WTC11 (cell line): ENCODE measurements at regions not wholly inside any gene's neighbourhood (a gene's known extent, or its start where the extent isn't known, plus 50 kb on each side); places are given as distances from the start of the nearest gene placed in this dataset.

ENCODE experiments used
- ATAC-seq: fragments of 200-7000 bp; cut with Tn5 transposase; 2 replicates; pipeline ENCODE4 v1.10.0; 2021; ENCODE audit warnings: mild to moderate bottlenecking, moderate library complexity
- CTCF ChIA-PET: fragments of 300-600 bp; sonication (Branson Sonifier 250); formaldehyde crosslinking; loops from one replicate; lab custom pipeline; 2021; ENCODE audit warnings: antibody characterized with exemption; lab: Charles Lee
- POLR2A ChIA-PET: fragments of 350-600 bp; sonication (Branson Sonifier 250); formaldehyde crosslinking; loops from one replicate; lab custom pipeline; 2021; ENCODE audit warnings: antibody characterized with exemption; lab: Charles Lee
- DNase-seq: peaks from one replicate; pipeline ENCODE4 v3.0.0; 2021; ENCODE audit warnings: low spot score
- H3K27ac Mint-ChIP-seq: 2 replicates; pipeline ENCODE4 v1.8.0; 2021; ENCODE audit warnings: mixed read lengths
- H3K27me3 Mint-ChIP-seq: 2 replicates; pipeline ENCODE4 v1.8.0; 2021; ENCODE audit warnings: low read depth, mild to moderate bottlenecking, moderate library complexity, mixed read lengths
- H3K36me3 Mint-ChIP-seq: 2 replicates; pipeline ENCODE4 v1.8.0; 2021; ENCODE audit warnings: mixed read lengths
- H3K4me1 Mint-ChIP-seq: 2 replicates; pipeline ENCODE4 v1.8.0; 2022; ENCODE audit warnings: mixed read lengths
- H3K4me3 Mint-ChIP-seq: 2 replicates; pipeline ENCODE4 v1.8.0; 2021; ENCODE audit warnings: mild to moderate bottlenecking, moderate library complexity, mixed read lengths
- H3K9me3 Mint-ChIP-seq: 2 replicates; pipeline ENCODE4 v1.8.0; 2021; ENCODE audit warnings: mixed read lengths
- CBFB ChIP-seq: sonication (generic); formaldehyde crosslinking; IDR thresholded peaks from 2 replicates; pipeline ENCODE4 v1.8.1; 2022; ENCODE audit warnings: mild to moderate bottlenecking, low read depth, missing genetic modification reagents
- CREB1 ChIP-seq: sonication (generic); formaldehyde crosslinking; IDR thresholded peaks from 2 replicates; pipeline ENCODE4 v1.8.0; 2023; ENCODE audit warnings: mild to moderate bottlenecking, missing genetic modification reagents
- JUN ChIP-seq: sonication (generic); formaldehyde crosslinking; IDR thresholded peaks from 2 replicates; pipeline ENCODE4 v1.8.0; 2023; ENCODE audit warnings: mild to moderate bottlenecking, missing genetic modification reagents
- MXD4 ChIP-seq: fragments of 250-450 bp; sonication (Bioruptor Pico); IDR thresholded peaks from 2 replicates; pipeline ENCODE4 v1.8.0; 2021; ENCODE audit warnings: mild to moderate bottlenecking, moderate library complexity, borderline replicate concordance
- NFE2L1 ChIP-seq: sonication (generic); formaldehyde crosslinking; IDR thresholded peaks from 2 replicates; pipeline ENCODE4 v1.8.1; 2023; ENCODE audit warnings: missing genetic modification reagents
- NR1H2 ChIP-seq: sonication (generic); formaldehyde crosslinking; IDR thresholded peaks from 2 replicates; pipeline ENCODE4 v1.9.0; 2021; ENCODE audit warnings: mild to moderate bottlenecking, moderate library complexity, missing genetic modification reagents
- NR3C1 ChIP-seq: sonication (generic); formaldehyde crosslinking; conservative IDR thresholded peaks from 2 replicates; pipeline ENCODE4 v1.8.1; 2023; ENCODE audit warnings: low read depth, mild to moderate bottlenecking, missing genetic modification reagents
- PRRX2 ChIP-seq: fragments of 250-450 bp; sonication (Bioruptor Pico); IDR thresholded peaks from 2 replicates; pipeline ENCODE4 v1.8.0; 2021; ENCODE audit warnings: mild to moderate bottlenecking
- SOX15 ChIP-seq: fragments of 250-450 bp; sonication (Bioruptor Pico); IDR thresholded peaks from 2 replicates; pipeline ENCODE4 v1.9.0; 2021; ENCODE audit warnings: mild to moderate bottlenecking
- TF ChIP-seq, protein P1 (sequence below): sonication (generic); formaldehyde crosslinking; IDR thresholded peaks from 2 replicates; pipeline ENCODE4 v1.8.1; 2023; ENCODE audit warnings: mild to moderate bottlenecking, moderate library complexity, missing genetic modification reagents
- TF ChIP-seq, protein P2 (sequence below): sonication (generic); formaldehyde crosslinking; IDR thresholded peaks from 2 replicates; pipeline ENCODE4 v1.8.1; 2023; ENCODE audit warnings: mild to moderate bottlenecking, missing genetic modification reagents, borderline replicate concordance
- TF ChIP-seq, protein P3 (sequence below): sonication (generic); formaldehyde crosslinking; conservative IDR thresholded peaks from 2 replicates; pipeline ENCODE4 v1.8.1; 2022; ENCODE audit warnings: mild to moderate bottlenecking, missing genetic modification reagents
- TF ChIP-seq, protein P4 (sequence below): fragments of 250-450 bp; sonication (Bioruptor Pico); IDR thresholded peaks from 2 replicates; pipeline ENCODE4 v1.9.0; 2021; ENCODE audit warnings: mild to moderate bottlenecking, borderline replicate concordance
- TF ChIP-seq, protein P5 (sequence below): sonication (generic); formaldehyde crosslinking; IDR thresholded peaks from 2 replicates; pipeline ENCODE4 v1.8.1; 2022; ENCODE audit warnings: mild to moderate bottlenecking, missing genetic modification reagents, moderate library complexity, borderline replicate concordance
- TF ChIP-seq, protein P6 (sequence below): sonication (generic); formaldehyde crosslinking; IDR thresholded peaks from 2 replicates; pipeline ENCODE4 v1.8.1; 2022; ENCODE audit warnings: low read depth, mild to moderate bottlenecking, moderate library complexity, missing genetic modification reagents, borderline replicate concordance
- TF ChIP-seq, protein P7 (sequence below): fragments of 250-450 bp; sonication (Bioruptor Pico); IDR thresholded peaks from 2 replicates; pipeline ENCODE4 v1.9.0; 2021; ENCODE audit warnings: mild to moderate bottlenecking
- TF ChIP-seq, protein P8 (sequence below): sonication (generic); formaldehyde crosslinking; IDR thresholded peaks from 2 replicates; pipeline ENCODE4 v1.8.1; 2022; ENCODE audit warnings: low read depth, missing genetic modification reagents, borderline replicate concordance
- TF ChIP-seq, protein P9 (sequence below): fragments of 250-450 bp; sonication (Bioruptor Pico); IDR thresholded peaks from 2 replicates; pipeline ENCODE4 v1.8.0; 2021; ENCODE audit warnings: mild to moderate bottlenecking

DNA sequence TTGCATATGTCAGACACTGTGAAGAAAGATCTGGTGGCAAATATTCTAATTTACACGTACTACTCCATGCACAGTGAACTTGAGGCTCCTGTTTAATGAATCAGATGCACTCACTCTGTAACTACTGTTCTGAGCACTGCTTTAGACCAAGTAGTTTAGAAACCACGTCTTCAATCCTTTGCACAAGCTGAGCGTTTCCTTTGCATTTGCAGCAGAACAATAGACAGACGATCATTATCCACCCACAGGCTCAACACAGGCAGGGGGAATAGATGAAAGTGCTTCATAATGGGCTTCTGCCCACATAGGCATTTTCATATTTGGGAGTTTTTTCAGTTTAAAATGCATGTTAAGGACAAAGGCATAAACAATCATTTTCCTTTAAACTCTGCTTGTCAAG lies 423.3 kb upstream of the ADAMTS16 start:
- CTCF ChIA-PET: interaction anchor here (1.2 kb wide), 1 partner anchor 146 kb away, joined by 6 read pairs; no protein-coding TSS in a partner anchor
- no peak for ATAC-seq
- no peak for DNase-seq
- no peak for TF ChIP-seq NR3C1 (CRISPR knock-in tag)
- TF ChIP-seq, protein P1, sequence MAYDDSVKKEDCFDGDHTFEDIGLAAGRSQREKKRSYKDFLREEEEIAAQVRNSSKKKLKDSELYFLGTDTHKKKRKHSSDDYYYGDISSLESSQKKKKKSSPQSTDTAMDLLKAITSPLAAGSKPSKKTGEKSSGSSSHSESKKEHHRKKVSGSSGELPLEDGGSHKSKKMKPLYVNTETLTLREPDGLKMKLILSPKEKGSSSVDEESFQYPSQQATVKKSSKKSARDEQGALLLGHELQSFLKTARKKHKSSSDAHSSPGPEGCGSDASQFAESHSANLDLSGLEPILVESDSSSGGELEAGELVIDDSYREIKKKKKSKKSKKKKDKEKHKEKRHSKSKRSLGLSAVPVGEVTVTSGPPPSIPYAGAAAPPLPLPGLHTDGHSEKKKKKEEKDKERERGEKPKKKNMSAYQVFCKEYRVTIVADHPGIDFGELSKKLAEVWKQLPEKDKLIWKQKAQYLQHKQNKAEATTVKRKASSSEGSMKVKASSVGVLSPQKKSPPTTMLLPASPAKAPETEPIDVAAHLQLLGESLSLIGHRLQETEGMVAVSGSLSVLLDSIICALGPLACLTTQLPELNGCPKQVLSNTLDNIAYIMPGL (CRISPR knock-in tag): no peak
- no peak for TF ChIP-seq NFE2L1 (CRISPR knock-in tag)
- no peak for TF ChIP-seq MXD4
- TF ChIP-seq, protein P2, sequence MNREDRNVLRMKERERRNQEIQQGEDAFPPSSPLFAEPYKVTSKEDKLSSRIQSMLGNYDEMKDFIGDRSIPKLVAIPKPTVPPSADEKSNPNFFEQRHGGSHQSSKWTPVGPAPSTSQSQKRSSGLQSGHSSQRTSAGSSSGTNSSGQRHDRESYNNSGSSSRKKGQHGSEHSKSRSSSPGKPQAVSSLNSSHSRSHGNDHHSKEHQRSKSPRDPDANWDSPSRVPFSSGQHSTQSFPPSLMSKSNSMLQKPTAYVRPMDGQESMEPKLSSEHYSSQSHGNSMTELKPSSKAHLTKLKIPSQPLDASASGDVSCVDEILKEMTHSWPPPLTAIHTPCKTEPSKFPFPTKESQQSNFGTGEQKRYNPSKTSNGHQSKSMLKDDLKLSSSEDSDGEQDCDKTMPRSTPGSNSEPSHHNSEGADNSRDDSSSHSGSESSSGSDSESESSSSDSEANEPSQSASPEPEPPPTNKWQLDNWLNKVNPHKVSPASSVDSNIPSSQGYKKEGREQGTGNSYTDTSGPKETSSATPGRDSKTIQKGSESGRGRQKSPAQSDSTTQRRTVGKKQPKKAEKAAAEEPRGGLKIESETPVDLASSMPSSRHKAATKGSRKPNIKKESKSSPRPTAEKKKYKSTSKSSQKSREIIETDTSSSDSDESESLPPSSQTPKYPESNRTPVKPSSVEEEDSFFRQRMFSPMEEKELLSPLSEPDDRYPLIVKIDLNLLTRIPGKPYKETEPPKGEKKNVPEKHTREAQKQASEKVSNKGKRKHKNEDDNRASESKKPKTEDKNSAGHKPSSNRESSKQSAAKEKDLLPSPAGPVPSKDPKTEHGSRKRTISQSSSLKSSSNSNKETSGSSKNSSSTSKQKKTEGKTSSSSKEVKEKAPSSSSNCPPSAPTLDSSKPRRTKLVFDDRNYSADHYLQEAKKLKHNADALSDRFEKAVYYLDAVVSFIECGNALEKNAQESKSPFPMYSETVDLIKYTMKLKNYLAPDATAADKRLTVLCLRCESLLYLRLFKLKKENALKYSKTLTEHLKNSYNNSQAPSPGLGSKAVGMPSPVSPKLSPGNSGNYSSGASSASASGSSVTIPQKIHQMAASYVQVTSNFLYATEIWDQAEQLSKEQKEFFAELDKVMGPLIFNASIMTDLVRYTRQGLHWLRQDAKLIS: no peak
- no peak for TF ChIP-seq JUN (CRISPR knock-in tag)
- TF ChIP-seq, protein P3, sequence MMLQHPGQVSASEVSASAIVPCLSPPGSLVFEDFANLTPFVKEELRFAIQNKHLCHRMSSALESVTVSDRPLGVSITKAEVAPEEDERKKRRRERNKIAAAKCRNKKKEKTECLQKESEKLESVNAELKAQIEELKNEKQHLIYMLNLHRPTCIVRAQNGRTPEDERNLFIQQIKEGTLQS: no peak
- TF ChIP-seq CBFB (CRISPR knock-in tag): no peak
- TF ChIP-seq, protein P4, sequence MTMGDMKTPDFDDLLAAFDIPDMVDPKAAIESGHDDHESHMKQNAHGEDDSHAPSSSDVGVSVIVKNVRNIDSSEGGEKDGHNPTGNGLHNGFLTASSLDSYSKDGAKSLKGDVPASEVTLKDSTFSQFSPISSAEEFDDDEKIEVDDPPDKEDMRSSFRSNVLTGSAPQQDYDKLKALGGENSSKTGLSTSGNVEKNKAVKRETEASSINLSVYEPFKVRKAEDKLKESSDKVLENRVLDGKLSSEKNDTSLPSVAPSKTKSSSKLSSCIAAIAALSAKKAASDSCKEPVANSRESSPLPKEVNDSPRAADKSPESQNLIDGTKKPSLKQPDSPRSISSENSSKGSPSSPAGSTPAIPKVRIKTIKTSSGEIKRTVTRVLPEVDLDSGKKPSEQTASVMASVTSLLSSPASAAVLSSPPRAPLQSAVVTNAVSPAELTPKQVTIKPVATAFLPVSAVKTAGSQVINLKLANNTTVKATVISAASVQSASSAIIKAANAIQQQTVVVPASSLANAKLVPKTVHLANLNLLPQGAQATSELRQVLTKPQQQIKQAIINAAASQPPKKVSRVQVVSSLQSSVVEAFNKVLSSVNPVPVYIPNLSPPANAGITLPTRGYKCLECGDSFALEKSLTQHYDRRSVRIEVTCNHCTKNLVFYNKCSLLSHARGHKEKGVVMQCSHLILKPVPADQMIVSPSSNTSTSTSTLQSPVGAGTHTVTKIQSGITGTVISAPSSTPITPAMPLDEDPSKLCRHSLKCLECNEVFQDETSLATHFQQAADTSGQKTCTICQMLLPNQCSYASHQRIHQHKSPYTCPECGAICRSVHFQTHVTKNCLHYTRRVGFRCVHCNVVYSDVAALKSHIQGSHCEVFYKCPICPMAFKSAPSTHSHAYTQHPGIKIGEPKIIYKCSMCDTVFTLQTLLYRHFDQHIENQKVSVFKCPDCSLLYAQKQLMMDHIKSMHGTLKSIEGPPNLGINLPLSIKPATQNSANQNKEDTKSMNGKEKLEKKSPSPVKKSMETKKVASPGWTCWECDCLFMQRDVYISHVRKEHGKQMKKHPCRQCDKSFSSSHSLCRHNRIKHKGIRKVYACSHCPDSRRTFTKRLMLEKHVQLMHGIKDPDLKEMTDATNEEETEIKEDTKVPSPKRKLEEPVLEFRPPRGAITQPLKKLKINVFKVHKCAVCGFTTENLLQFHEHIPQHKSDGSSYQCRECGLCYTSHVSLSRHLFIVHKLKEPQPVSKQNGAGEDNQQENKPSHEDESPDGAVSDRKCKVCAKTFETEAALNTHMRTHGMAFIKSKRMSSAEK (CRISPR knock-in tag): no peak
- TF ChIP-seq, protein P5, sequence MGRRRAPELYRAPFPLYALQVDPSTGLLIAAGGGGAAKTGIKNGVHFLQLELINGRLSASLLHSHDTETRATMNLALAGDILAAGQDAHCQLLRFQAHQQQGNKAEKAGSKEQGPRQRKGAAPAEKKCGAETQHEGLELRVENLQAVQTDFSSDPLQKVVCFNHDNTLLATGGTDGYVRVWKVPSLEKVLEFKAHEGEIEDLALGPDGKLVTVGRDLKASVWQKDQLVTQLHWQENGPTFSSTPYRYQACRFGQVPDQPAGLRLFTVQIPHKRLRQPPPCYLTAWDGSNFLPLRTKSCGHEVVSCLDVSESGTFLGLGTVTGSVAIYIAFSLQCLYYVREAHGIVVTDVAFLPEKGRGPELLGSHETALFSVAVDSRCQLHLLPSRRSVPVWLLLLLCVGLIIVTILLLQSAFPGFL (CRISPR knock-in tag): no peak
- H3K27ac Mint-ChIP-seq: no peak overlapping the region
- no peaks in the 10 kb centered on the region for H3K36me3 Mint-ChIP-seq
- peaks cover 20% of the 10 kb centered on the region for H3K9me3 Mint-ChIP-seq
- POLR2A ChIA-PET: no interaction called here
- H3K4me1 Mint-ChIP-seq: no peaks in the 10 kb centered on the region
- H3K4me3 Mint-ChIP-seq: no peak overlapping the region
- peaks cover 2% of the 10 kb centered on the region; the same call in 1 of the 2 replicates for H3K27me3 Mint-ChIP-seq

DNA sequence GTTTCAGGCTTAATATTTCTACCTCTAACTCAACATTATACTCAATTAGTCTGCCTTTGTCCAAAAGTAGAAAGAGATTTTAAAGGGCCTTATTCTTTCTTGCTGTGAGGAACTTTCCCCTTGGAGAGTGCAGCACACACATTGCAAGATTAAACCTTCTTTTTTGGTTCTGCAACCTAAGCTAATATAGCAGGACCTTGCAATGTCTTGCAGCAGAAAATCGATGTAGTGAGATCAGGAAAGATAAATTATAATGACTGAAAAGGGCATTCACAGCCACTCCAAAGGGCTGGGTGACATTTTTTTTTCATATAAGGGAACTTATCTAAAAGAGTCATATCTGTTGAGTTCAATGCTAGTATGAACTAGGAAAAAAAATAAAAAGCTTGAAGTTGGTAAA lies 422.7 kb upstream of the ADAMTS16 start:
- CTCF ChIA-PET: interaction anchor here (0.9 to 1.2 kb wide), 2 partner anchors 17 to 145 kb away, joined by 3 to 6 read pairs; no protein-coding TSS in a partner anchor
- POLR2A ChIA-PET: no interaction called here
- DNase-seq (no peak), ATAC-seq (no peak)
- H3K4me1 Mint-ChIP-seq: no peaks in the 10 kb centered on the region
- no peak overlapping the region for H3K27ac Mint-ChIP-seq
- H3K9me3 Mint-ChIP-seq: peaks cover 20% of the 10 kb centered on the region
- H3K27me3 Mint-ChIP-seq: peaks cover 1% of the 10 kb centered on the region; the same call in 1 of the 2 replicates
- H3K4me3 Mint-ChIP-seq: no peak overlapping the region
- H3K36me3 Mint-ChIP-seq: no peaks in the 10 kb centered on the region
- TF ChIP-seq CREB1 (CRISPR knock-in tag) (no peak), CBFB (CRISPR knock-in tag) (no peak), SOX15 (no peak), NR1H2 (CRISPR knock-in tag) (no peak), PRRX2 (CRISPR knock-in tag) (no peak)
- TF ChIP-seq, protein P6, sequence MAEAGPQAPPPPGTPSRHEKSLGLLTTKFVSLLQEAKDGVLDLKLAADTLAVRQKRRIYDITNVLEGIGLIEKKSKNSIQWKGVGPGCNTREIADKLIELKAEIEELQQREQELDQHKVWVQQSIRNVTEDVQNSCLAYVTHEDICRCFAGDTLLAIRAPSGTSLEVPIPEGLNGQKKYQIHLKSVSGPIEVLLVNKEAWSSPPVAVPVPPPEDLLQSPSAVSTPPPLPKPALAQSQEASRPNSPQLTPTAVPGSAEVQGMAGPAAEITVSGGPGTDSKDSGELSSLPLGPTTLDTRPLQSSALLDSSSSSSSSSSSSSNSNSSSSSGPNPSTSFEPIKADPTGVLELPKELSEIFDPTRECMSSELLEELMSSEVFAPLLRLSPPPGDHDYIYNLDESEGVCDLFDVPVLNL (CRISPR knock-in tag): no peak
- TF ChIP-seq, protein P7, sequence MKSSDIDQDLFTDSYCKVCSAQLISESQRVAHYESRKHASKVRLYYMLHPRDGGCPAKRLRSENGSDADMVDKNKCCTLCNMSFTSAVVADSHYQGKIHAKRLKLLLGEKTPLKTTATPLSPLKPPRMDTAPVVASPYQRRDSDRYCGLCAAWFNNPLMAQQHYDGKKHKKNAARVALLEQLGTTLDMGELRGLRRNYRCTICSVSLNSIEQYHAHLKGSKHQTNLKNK (CRISPR knock-in tag): no peak
- TF ChIP-seq, protein P3: no peak
- TF ChIP-seq, protein P8, sequence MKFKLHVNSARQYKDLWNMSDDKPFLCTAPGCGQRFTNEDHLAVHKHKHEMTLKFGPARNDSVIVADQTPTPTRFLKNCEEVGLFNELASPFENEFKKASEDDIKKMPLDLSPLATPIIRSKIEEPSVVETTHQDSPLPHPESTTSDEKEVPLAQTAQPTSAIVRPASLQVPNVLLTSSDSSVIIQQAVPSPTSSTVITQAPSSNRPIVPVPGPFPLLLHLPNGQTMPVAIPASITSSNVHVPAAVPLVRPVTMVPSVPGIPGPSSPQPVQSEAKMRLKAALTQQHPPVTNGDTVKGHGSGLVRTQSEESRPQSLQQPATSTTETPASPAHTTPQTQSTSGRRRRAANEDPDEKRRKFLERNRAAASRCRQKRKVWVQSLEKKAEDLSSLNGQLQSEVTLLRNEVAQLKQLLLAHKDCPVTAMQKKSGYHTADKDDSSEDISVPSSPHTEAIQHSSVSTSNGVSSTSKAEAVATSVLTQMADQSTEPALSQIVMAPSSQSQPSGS (CRISPR knock-in tag): no peak
- TF ChIP-seq, protein P9, sequence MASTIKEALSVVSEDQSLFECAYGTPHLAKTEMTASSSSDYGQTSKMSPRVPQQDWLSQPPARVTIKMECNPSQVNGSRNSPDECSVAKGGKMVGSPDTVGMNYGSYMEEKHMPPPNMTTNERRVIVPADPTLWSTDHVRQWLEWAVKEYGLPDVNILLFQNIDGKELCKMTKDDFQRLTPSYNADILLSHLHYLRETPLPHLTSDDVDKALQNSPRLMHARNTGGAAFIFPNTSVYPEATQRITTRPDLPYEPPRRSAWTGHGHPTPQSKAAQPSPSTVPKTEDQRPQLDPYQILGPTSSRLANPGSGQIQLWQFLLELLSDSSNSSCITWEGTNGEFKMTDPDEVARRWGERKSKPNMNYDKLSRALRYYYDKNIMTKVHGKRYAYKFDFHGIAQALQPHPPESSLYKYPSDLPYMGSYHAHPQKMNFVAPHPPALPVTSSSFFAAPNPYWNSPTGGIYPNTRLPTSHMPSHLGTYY (CRISPR knock-in tag): no peak
